ENCODE measurements at regions not wholly inside any gene's neighbourhood (a gene's known extent, or its start where the extent isn't known, plus 50 kb on each side); places are given as distances from the start of the nearest gene placed in this dataset.
"Not testable (repeated sequence)": the region's sequence is repeated elsewhere in the genome, so short reads cannot be mapped to it uniquely, and the experiment has no call there.

DNA sequence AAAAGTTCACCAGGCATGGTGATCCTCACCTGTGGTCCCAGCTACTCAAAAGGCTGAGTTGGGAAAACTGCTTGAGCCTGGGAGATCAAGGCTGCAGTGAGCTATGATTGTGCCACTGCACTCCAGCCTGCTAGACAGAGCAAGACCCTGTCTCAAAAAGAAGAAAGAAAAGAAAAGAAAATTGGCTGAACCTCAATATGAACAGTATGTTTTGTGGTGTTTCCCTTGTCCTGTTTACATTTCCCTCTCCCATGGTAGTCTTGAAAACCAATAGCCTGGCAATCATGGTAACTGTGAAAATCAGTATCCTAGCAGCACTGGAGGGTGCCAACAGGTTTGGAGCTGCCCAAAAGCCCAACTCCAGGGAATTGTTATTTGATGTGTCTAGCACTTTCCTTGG lies 174.1 kb upstream of the NR4A3 start:
- no peak for DNase-seq

DNA sequence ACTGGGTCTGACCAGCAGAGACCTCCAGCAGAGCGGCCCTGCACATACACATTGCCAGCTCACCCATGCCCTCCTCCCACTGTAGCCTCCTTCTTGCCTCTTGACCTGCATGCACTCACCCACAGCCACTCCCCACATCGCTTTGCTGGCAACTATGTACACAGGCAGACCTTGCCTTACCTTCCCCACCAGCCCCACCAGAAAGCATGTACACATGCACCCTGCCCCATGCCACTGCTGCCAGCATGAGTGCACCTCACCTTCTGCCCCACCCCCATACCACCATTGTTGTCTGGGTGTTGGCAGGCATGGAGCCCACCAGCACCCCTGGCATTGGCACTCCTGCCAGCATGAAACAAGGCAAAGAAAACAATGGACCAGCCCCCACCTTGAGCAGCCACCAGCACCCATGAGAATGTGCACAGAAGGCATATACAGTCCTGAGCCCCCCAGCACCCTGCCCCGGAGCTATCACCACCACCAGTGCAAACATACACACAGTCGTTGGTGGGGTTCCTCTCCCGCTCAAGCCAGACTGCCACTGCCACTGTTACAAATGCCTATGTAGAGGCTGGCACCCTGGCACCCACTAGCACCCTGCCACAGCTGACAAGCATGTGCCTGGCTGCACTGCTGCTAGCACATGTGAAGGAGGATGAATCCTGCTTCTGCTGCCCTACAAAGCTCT lies 171.4 kb upstream of the NR4A3 start:
- DNase-seq = no peak

DNA sequence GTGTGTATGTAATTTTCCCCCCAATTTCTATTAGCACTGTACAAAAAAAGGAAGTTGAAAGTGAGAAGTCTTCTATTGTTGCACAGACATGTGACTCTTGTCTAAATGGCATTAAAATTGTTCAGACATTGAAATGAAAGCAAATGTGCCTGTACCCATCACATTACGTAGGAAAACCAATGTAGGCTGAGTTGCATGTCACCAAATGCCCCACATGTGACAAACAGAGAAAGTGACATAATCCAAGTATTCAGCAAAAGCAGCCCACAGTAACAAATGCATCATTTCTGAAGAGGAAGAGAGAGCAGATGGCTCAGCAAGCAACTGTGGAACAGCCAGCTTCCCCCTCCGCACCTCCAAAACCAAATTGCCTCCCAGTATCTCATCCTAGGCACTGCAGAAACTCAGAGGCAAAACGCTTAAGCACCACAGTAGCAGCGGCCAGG lies 161.5 kb upstream of the NR4A3 start:
- DNase-seq = no peak

DNA sequence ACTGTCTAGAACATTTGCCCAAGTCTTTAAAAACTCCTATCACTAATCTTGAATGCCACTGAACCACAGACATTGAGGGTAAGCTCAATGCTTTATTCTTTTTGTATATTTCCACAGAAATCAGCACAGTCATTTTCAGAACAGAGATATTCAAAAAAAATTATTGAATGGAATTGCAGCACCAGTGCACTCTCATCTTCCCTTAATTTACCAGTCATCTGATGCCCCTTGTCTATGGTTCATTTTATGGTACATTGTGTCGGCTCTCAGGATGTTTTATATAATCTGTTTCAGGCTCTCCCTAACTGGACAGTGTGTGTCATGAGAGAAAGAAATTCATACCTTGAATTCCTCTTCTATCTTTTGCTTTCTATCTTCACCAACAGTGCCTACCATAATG lies 158.4 kb upstream of the NR4A3 start:
- DNase-seq = no peak

DNA sequence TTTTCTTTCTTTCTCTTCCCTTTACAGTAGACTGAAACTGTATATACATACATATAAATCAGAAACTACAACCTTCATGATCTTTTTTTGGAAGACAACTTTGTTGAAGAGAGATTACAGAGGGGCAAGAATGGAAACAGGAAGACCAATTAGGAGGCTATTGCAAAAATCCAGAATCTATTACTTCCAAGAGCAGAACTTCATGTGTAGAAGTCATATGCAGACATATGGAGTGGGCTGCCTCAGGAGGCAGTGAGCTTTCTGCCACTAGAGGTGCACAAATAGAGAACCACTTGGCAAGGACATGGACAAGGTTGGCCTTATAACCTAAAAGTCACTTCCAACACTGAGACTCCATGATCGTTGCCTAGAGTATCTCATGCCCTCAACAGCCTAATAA lies 157.8 kb upstream of the NR4A3 start:
- no peak for DNase-seq

DNA sequence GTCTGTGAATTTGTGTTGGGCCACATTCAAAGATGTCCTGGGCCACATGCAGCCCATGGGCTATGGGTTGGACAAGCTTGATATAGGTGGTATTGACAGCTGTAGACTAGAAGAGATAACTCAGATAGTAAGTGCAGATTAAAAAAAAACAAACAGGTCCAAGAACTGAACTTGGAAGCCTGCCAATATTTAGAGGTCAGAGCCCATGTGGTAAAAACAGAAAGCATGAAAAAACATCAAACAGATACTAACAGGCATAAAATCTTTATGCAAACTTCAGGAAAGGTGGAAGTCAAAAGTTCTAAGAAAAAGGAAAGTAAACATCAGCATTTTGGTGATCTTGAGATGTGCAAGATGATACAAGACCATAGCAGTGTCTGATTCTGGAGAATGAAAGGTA lies 155.1 kb upstream of the NR4A3 start:
- no peak for DNase-seq

DNA sequence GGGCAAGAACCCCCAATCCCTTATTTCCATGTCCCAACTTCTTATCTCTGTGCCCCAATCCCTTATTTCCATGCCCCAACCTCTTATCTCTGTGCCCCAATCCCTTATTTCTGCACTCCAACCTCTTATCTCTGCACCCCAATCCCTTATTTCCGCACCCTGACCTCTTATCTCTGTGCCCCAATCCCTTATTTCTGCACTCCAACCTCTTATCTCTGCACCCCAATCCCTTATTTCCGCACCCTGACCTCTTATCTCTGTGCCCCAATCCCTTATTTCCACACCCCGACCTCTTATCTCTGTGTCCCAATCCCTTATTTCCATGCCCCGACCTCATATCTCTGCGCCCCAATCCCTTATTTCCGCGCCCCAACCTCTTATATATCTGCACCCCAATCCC lies 150.8 kb upstream of the NR4A3 start:
- DNase-seq = not testable (repeated sequence)

DNA sequence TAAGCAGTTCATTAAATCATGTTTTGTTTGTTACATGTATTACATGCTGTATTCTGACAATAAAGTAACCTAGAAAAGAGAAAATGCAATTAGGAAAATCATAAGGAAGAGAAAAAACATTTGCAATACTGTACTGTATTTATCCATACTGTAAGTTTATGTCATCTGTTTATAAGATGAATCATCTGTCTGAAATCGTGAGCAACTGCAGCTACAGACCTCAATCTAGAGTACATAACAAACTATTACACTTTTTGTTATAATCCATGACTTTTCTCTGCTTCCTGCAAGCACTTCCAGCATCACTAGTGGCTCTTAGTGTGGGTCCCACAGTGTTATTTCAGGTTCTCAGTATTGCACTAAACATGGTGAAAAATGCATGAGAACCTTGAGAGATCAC lies 144.4 kb upstream of the NR4A3 start:
- no peak for DNase-seq

DNA sequence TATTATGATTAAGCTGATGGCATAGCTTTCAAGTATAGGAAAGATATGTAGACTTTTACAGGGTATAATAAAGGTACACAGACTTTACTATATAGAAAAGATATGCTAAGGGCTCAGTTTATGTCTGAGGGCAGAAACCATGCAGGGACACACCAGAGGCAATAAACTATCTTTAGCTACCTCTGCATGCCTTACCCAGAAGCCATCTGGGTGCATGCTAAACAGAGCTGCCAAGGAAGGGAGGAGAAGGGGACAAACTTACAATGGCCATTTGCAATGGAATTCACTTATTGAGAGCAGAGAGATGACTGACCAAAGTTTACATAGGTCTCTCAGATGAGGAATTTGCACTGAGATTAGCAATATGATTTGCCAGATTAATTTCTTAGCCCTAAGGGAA lies 143.1 kb upstream of the NR4A3 start:
- no peak for DNase-seq

DNA sequence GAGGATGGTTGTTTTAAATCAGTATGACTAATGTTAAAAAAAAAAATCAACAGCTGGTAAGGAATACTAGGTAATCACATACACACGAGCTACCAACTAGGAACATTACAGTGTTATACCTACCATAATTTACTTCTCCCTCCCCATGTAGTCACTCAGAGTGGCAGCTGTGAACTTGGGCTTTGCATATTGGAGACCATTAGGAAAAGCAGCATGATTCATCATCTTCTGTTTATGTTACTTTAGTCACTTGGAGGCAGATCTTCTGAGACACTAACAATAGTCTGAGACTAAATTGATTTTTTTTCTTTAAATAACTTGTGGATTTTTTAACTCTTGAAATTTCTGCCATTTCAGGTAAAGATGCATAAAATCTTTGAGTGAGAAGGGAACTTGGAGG lies 141.5 kb upstream of the NR4A3 start:
- DNase-seq = no peak

DNA sequence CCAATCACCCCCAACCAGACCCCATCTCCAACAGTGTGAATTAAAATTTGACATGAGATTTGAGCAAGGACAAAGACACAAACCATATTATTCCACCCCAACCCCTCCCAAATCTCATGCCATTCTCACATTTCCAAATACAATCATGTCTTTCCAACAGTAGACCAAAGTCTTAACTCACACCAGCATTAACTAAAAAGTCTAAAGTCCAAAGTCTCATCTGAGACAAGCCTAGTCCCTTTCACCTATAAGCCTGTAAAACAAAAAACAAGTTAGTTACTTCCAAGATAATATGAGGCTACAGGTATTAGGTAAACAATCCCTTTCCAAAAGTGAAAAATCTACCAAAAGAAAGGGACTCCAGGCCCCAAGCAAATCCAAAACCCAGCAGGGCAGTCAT lies 140.6 kb upstream of the NR4A3 start:
- DNase-seq = no peak

DNA sequence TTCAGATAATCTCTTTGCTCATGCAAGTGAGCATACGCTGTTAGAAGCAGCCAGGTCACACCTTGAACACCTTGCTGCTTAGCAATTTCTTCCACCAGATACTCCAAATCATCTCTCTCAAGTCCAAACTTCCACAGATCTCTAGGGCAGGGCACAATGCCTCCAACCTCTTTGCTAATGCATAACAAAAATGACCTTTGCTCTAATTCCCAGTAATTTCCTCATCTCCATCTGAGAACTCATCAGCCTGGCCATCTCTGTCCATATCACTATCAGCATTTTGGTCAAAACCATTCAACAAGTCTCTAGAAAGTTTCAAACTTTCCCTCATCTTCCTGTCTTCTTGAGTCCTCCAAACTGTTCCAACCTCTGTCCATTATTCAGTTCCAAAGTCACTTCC lies 139.3 kb upstream of the NR4A3 start:
- DNase-seq = no peak

DNA sequence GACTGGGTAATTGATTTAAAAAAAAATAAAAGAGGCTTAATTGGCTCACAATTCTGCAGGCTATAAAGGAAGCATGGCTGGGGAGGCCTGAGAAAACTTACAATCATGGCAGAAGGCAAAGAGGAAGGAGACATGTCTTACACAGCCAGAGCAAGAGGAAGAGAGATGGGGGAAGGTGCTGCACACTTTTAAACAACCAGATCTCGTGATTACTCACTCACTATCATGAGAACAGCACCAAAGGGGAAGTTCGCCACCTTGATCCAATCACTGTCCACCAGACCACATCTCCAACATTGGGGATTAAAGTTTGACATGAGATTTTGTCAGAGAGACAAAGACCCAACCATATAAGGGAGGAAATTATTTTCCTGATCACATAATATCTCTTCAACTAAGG lies 138.8 kb upstream of the NR4A3 start:
- no peak for DNase-seq

DNA sequence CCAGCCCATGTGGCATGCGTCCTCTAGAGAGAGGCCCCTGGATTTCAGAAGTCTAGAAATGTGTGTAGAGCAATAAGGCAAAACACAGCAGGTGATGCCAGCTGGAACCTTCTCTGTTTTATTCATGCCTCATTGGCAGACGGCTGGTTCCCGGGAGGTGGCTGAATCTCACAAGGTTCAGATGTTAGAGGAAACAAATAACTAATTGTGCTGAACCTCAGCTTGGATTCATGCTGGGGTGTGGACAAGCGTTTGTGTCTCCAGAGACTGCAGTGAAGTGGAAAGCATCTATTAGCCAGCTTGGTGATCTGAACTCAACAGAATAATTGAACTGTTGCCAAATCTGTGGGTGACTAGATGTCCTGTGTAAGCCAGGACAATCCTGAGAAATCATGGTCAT lies 131.1 kb upstream of the NR4A3 start:
- DNase-seq = no peak

DNA sequence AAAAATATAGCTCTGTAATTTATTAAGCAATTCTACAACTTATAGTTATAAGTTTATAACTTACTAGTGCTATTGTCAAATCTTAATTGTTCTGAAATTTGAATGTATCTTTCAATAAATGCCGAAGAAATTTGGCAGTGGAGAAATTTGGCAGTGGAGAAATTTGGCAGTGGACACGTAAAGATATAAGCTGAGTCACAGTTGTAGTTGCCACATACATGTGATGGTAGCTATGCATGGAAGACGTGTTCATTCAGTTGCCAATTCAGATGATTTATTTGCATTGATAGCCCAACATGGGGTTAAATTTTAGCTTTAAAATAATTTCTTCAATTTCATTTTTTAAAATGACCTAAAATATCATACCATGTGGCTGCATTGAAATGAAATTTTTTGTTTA lies 127.8 kb upstream of the NR4A3 start:
- no peak for DNase-seq

DNA sequence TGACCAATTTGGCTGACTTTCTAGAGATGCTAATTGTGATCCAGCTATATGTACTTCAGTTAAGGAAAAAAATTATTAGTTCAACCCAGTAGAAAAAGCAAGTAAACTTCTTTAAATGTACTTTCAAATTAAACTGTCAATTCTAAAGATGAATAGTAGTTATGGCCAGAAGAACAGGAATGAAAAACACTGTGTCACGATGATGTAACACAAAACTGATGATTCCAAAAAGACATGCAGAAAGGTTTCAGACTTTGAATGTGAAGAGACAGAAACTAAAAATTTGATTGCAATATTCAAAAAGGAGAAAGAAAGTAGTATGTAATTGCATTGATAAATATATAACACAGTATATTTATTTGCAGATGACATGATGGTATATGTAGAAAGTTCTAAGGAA lies 127.3 kb upstream of the NR4A3 start:
- no peak for DNase-seq

DNA sequence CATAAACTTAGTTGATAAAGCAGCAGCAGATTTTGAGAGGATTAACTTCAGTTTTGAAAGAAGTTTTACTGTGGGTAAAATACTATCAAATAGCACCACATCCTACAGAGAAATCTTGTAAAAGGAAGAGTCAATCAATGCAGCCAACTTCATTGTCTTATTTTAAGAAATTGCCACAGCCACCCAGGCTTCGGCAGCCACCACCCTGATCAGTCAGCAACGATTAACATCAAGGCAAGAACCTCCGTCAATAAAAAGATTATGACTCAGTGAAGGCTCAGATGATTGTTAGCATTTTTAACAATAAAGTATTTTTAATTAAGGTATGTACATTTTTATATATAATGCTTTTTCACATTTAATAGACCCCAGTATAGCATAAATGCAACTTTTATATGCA lies 122.3 kb upstream of the NR4A3 start:
- no peak for DNase-seq

DNA sequence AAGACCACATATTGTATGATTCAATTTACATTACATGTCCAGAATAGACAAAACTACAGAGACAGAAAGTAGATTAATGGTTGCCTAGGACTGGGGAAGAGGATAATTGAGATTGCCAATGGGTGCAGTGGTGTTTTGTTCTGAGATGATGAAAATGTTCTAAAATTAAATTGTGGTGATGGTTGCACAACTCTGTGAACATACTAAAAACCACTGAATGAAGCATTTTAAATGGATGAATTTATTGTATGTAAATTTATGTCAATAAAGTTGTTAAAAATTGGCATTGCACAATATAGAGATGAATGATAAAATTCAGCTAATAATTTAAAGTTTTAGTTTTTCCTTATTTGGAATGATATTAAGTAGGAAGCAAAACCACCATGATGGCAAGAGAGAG lies 109.5 kb upstream of the NR4A3 start:
- DNase-seq = no peak

DNA sequence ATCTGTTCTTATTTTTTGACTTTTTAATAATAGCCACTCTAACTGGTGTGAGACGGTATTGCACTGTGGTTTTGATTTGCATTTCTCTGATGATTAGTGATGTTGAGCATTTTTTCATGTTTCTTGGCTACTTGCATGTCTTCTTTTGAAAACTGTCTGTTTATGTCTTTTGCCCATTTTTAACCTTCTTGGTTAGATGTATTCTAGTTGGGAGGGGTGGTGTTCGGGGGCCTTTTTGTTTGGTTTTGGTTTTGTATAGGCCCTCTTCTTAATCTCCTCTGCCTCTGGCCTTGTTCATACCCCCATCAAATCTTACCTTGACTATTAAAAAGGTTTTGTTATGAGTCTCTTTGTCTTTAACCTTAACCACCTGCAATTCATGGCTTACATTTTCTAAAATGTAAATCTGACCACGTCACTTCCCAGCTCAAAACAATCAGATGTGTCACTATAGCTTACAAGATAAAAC lies 107.8 kb upstream of the NR4A3 start:
- no peak for DNase-seq

DNA sequence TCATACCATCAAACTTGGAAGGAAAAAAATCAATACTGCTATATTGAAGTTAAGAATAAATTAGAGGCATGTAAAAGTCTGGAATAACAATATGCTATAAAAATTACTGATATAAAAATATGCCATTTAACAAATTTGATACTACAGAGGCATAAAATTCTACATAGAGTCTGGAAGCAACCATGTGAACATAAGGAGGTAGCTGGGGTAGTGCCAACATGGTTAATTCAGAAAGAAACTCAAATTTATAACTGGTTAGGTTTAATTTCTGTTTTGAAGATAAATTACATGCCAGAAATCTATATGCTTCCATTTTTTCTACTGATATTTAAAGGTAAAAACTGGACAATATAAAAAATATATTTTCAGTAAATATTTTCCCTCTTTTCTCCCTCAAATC lies 103.1 kb upstream of the NR4A3 start:
- no peak for DNase-seq

DNA sequence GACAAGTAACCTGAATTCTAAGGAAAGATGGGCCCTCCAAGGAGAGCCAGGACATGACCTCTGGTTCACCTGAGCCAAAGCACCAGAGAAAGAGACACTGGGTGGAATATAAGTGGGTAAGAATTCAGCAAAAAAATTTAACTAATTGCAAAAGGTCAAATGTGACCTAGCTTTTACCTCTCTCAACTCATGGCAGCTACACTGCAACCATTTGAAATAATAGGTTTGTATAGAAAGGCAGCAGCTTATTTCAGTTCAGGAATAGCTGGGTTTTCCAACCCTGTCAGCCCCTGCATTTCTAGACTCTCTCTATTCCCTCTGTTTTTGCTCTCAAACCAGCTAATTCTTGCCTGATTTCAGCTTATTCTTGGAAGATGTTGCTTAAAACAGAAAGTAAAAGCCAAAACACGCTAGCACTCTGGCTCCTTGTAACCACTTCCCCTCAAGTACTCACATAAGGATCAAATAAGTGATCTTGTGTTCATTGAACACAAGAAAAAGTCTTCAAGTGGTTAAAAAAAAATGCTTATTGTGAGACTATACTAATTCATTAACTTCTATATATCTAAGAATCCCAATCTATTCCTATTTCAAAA lies 101.1 kb upstream of the NR4A3 start:
- no peak for DNase-seq

DNA sequence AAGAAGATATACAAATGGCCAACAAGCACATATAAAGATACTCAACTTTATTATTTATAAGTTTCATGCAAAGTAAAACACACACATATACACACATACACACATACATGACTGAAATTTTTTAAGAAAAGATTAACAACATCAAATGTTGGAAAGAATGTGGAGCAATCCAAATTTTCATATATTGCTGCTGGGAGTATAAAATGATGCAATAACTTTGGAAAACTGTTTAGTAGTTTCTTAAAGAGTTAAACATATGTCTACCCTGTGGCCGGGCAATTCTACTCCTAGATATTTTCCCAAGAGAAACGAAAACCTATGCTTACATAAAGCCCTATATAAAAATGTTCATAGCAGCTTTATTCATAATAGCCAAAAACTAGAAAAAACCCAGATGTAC lies 99.8 kb upstream of the NR4A3 start:
- DNase-seq = no peak

DNA sequence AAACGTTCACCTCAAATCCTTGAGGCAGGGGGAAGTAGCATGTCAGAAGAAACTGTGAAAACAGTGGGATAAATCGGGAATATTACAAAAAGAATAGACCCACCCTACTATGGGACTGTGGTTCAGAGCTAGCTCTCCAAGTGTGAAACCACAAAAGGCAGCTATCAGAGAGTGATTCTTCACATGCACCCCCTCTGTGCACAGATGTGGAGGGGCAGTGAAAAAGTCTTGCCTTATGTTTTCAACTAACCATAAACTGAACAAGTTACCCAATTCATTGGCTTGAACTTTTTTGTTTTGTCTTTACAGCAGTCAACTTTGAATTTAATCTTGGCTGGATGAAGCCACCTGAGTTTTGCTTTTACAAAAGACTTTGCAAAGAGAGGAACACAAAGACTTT lies 98.8 kb upstream of the NR4A3 start:
- DNase-seq = no peak

DNA sequence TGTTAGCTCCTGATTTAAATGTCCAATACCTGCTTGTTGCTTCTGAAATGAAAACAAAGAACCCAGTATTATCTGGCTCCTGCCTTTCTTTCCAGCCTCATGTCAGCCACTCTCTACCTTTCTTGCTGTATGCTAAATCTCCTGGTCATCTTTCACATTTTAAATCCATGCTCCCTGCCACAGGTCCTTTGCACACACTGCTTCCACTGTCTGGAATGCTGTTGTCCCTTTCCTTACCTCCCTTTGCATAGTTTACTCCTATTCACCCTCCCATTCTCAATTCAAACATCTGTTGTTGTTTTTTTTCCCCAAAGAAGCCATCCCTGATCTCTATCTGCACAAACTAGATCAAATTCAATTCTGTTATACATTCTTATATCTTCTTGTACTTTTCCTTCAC lies 97.0 kb upstream of the NR4A3 start:
- no peak for DNase-seq

DNA sequence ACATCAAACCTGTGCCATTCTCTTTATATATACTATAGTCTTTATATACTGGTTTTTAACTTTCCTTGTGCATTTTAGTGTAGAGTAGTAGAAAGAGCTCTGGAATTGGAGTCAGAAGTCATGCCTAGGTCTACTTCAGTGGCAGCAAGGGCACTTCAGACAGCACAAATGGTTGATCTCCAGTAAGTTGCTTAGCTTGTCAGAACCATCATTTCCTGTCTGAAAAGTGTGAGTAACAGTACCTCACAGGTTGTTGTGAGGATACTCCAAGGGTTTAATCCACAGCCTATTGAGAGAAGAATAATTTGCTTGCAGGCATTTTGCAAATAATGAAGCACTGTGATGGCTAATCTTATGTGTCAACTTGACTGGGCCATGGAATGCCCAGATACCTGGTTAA lies 95.8 kb upstream of the NR4A3 start:
- no peak for DNase-seq
